ENCODE measurements at regions not wholly inside any gene's neighbourhood (a gene's known extent, or its start where the extent isn't known, plus 50 kb on each side); places are given as distances from the start of the nearest gene placed in this dataset.
"Not testable (repeated sequence)": the region's sequence is repeated elsewhere in the genome, so short reads cannot be mapped to it uniquely, and the experiment has no call there.

- peak; percentile 63 for DNase-seq (ENCODE audit: low read depth)
- TF ChIP-seq, protein P1, sequence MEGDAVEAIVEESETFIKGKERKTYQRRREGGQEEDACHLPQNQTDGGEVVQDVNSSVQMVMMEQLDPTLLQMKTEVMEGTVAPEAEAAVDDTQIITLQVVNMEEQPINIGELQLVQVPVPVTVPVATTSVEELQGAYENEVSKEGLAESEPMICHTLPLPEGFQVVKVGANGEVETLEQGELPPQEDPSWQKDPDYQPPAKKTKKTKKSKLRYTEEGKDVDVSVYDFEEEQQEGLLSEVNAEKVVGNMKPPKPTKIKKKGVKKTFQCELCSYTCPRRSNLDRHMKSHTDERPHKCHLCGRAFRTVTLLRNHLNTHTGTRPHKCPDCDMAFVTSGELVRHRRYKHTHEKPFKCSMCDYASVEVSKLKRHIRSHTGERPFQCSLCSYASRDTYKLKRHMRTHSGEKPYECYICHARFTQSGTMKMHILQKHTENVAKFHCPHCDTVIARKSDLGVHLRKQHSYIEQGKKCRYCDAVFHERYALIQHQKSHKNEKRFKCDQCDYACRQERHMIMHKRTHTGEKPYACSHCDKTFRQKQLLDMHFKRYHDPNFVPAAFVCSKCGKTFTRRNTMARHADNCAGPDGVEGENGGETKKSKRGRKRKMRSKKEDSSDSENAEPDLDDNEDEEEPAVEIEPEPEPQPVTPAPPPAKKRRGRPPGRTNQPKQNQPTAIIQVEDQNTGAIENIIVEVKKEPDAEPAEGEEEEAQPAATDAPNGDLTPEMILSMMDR (IDR thresholded peaks at IDR 0.05; ENCODE audit: insufficient read depth, low read depth, low read length, missing control alignments): peak; percentile 44
Observed at GRCh38 chr9:6106711-6107339, 91.4 kb upstream of the RANBP6 start.

GRCh38 chr9:6105738-6106137 lies 90.3 kb upstream of the RANBP6 start:
- TF ChIP-seq, protein P1 (IDR thresholded peaks at IDR 0.05; ENCODE audit: insufficient read depth, low read depth, low read length, missing control alignments): no peak
- no peak overlapping the region for H3K4me3 ChIP-seq (ENCODE audit: low read depth, low read length)
- DNase-seq (ENCODE audit: low read depth): no peak

More at GRCh38 chr9:6106711-6107339, 91.4 kb upstream of the RANBP6 start:
- H3K4me3 ChIP-seq (ENCODE audit: low read depth, low read length): 0 out of 2 replicates have a peak overlapping the region, but pooled peaks have one; percentile 2

DNA sequence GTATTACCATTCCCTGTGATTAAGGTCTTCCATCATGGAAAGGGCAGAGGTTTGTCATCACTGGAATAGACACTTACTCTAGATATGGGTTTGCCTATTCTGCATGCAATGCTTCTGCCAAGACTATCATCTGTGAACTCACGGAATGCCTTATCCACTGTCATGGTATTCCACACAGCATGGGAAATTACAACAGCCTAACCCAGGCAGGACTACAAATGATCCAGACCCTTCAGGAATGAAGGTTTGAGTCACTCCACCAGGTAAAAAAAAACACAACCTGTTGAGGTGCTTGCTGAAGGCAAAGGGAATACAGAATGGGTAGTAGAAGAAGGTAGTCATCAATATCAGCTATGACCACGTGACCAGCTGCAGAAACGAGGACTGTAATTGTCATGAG lies 89.0 kb upstream of the RANBP6 start:
- H3K4me3 ChIP-seq (ENCODE audit: low read depth, low read length); DNase-seq (ENCODE audit: low read depth): not testable (repeated sequence)

- DNase-seq (ENCODE audit: low read depth); H3K4me3 ChIP-seq (ENCODE audit: low read depth, low read length): not testable (repeated sequence)
Observed at GRCh38 chr9:6103911-6104310, 88.5 kb upstream of the RANBP6 start.

DNA sequence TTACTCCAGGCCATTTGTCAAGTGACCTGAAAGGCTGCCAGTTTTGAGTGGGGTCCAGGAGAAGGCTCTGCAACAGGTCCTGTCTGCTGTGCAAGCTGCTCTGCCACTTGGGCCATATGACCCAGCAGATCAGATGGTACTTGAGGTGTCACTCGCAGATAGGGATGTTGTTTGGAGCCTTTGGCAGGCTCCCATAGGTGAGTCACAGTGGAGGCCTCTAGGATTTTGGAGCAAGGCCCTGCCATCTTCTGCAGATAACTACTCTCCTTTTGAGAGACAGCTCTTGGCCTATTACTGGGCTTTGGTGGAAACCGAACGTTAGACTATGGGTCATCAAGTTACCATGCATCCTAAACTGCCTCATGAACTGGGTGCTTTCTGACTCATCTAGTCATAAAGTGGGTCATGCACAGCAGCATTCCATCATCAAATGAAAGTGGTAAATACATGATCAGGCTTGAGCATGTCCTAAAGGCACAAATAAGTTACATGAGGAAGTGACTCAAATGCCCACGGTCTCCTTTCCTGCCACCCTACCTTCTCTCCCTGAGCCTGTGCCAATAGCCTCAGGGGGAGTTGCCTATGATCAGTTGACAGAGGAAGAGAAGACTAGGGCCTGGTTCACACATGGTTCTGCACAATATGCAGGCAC lies 87.0 kb upstream of the RANBP6 start:
- DNase-seq (ENCODE audit: low read depth): peak; percentile 35
- not testable (repeated sequence) for H3K4me3 ChIP-seq (ENCODE audit: low read depth, low read length)

DNA sequence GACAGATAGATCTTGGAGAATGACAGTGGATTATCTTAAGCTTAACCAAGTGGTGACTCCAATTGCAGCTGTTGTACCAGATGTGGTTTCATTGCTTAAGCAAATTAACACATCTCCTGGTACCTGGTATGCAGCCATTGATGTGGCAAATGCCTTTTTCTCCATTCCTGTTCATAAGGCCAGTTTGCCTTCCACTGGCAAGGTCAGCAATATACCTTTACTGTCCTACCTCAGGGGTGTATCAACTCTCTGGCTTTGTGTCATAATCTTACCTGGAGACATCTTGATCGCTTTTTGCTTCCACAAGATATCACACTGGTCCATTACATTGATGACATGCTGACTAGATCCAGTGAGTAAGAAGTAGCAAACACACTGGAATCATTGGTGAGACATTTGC lies 86.3 kb upstream of the RANBP6 start:
- H3K4me3 ChIP-seq (ENCODE audit: low read depth, low read length); DNase-seq (ENCODE audit: low read depth): not testable (repeated sequence)

- H3K4me3 ChIP-seq (ENCODE audit: low read depth, low read length); DNase-seq (ENCODE audit: low read depth): not testable (repeated sequence)
Observed at GRCh38 chr9:6099346-6099745, 83.9 kb upstream of the RANBP6 start.

- TF ChIP-seq, protein P1 (IDR thresholded peaks at IDR 0.05; ENCODE audit: insufficient read depth, low read depth, low read length, missing control alignments): no peak
- no peak for DNase-seq (ENCODE audit: low read depth)
- no peak overlapping the region for H3K4me3 ChIP-seq (ENCODE audit: low read depth, low read length)
Observed at GRCh38 chr9:6098431-6098830, 83.0 kb upstream of the RANBP6 start.

DNA sequence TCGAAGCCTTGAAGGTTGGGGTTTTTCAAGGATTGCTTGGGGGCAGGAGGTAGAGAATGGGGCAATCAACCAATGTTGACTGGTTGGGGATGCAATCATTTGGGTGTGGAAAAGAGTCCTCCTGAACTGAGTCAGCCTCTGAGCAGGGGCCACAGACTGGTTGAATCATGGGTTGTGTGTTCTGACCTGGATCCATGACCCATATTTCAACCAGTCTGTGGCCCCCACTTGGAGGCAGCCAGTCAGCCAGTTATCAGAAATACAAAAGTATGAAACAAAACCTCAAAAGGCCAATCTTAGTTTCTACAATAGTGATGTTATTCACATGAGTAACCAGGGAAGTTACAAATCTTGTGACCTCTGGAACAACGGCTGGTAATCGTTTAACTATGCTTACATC lies 81.4 kb upstream of the RANBP6 start:
- peak; percentile 23 for DNase-seq (ENCODE audit: low read depth)
- TF ChIP-seq, protein P1 (IDR thresholded peaks at IDR 0.05; ENCODE audit: insufficient read depth, low read depth, low read length, missing control alignments): no peak
- no peak overlapping the region for H3K4me3 ChIP-seq (ENCODE audit: low read depth, low read length)

All from GM12865 (cell line).